Posterior cingulate gyrus (tissue), 11 donors: ENCODE measurements at regions not wholly inside any gene's neighbourhood (a gene's known extent, or its start where the extent isn't known, plus 50 kb on each side); places are given as distances from the start of the nearest gene placed in this dataset.

Experiments used
- DNase-seq, 10 donors: peaks; one replicate each; pipeline versions ENCODE4 v3.0.0 to v3.0.0-alpha.2; 2020 to 2021; ENCODE audit warnings: mixed read lengths in 3 of 10
- intact Hi-C: fragments of 100-400 bp; cut with DNase I; formaldehyde crosslinking; loops from one replicate; pipeline ENCODE4 v1.15.1; 2023

DNA sequence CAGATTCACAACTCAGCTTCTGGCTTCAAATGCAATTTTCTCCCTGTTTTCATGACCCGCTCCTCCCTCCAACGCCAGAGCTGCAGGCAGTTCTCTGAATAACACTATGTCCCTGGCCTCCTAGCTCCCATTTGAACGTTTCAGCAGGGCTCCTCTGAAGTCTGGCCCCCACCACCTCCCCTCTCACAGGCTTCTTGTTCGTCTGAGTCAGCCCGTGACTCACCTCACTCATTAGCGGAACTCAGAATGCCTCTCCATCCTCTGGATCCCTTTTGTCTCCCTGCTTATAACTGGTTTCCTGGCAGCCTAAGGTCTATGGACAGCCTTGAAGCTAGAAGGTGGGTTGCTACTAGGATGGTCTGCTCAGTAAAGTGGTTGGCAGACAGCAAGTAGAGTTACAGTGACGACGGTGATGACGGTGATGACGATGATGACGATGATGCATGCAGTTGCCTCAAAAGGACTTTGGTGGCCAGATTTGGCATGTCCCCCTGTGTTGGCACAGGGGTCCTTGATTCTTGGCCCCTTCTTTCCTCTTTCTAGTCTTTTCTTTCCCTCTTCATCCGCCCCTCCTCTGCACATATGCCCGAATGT lies 83.3 kb upstream of the MKLN1 start:
- DNase-seq, result peak in 5 of 10 donors; percentile 25 to 88 (median 75)
- intact Hi-C loops, result no loop called here

DNA sequence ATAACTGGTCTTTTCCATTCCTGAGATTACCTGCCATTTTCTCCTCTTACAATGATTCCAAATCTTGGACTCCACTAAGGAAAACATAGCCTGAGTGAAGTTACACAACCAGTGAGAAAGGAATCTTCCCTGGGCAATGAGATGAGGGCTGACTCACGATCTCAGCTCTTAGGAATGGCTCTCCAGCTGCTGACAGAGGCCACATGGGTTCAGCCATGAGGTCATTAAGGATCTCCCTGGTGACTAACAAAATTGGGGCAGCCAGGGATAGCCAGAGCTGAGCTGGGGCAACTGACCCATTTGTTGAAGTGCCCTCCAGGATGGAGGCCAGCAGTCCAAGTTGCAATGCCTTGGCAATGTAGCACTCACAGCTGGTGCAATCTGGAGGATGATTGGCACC lies 78.7 kb upstream of the MKLN1 start:
- intact Hi-C loops, result no loop called here
- peak in 1 of 10 donors; percentile 18 for DNase-seq

DNA sequence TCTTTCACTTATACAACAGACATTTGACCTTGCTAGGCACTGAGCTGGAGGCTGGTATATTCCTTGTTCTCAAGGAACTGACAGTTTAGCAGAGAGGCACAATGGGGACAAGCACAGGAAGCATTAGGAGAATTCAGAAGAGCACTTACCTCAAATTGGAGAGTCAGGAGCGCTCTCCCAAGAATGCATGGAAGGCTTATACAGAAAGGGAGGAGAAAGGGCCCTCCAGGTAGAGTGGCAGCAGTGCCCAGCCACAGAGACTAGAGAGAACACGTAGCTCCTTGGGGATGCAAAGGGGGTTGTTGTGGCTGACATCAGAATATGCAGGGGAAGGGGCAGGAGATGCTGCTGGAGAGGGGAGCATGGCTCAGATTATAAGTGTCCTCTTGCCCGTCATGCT lies 78.2 kb upstream of the MKLN1 start:
- intact Hi-C loops, result no loop called here
- DNase-seq, result no peak

DNA sequence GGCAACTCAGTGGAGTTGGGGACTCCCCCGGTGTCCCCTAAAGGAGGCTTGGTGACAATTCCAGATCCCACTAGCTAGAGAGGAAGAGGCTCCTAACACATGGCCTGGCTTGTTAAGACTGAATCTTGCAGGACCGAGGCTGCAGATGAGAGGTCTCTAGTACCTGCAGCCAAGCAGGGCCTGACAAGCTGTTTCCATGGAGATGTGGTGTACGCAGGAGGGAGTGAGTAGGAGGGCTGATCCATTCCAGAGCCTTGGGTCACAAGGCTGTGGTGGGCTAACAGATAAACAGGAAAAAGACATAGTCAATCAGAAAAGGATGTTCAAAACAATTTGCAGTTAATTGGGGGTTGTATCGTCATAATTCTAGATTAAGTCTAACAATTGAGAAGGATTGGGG lies 77.3 kb upstream of the MKLN1 start:
- DNase-seq, result no peak
- intact Hi-C loops, result no loop called here

DNA sequence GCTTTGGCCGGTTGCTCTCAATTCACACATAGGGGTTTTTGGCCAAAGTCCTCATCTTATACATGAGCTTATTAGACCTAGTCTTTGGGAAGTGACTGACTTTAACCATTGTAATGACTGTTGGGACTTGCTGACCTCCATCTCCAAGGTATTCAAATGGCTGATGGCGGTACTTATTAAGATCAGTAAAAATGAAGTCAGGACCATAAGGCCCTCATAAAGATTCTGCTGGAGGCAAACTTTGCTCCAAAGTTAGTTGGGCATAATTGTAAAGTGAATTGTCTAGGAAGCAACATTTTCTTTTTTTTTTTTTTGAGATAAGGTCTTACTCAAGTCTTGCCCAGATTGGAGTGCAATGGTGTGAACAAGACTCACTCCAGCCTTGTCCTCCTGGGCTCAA lies 76.3 kb upstream of the MKLN1 start:
- intact Hi-C loops, result no loop called here
- DNase-seq, result no peak

DNA sequence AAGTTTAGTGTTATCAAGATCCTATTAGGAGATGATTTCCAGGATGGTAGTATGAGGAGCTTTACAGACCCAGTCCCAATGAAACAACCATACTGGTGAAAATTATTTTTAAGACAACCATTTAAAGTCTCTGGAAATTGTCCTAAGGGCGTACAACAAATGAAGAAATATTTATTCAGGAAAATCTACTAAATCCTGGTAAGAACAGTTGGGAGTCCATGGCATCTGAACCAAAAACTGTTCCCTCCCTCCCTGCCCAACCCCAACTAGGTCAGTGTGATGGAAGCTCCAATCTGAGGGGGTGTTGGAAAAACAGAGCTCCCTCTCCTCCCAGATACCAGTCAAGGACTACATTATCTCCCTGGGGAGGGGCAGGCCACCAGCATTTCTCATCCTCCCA lies 74.7 kb upstream of the MKLN1 start:
- intact Hi-C loops, result no loop called here
- no peak for DNase-seq

DNA sequence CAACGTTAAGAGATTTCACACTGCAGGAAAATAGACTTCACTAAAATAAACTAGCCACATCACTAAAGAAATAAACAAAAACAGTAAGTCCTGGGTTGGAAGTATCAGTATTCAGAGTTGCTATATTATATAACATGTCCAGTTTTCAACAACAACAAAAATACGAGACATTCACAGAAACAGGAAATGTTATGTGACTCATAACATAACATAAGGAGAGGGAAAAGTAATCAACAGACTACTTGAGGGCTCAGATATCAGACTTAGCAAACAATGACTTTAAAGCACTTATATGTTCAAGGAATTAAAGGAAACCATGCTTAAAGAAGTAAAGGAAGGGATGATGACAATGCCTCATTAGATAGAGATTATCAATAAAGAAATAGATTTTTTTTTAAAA lies 73.5 kb upstream of the MKLN1 start:
- no peak for DNase-seq
- intact Hi-C loops, result no loop called here

DNA sequence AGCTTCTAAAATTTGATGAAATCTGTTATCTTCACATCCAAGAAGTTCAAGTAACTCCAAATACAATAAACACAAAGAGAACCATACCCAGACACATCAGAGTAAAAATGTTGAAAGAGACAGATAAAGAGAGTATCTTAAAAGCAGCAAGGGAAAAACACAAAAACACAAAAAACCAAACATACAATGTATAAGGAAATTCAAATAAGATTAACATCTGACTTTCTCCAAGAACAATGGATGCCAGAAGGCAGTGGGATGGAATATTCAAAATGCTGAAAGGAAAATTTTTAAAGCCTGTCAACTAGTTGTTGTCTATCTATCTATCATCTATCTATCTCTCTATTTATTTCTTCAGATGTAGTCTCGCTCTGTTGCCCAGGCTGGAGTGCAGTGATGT lies 72.4 kb upstream of the MKLN1 start:
- intact Hi-C loops, result no loop called here
- DNase-seq, result no peak

DNA sequence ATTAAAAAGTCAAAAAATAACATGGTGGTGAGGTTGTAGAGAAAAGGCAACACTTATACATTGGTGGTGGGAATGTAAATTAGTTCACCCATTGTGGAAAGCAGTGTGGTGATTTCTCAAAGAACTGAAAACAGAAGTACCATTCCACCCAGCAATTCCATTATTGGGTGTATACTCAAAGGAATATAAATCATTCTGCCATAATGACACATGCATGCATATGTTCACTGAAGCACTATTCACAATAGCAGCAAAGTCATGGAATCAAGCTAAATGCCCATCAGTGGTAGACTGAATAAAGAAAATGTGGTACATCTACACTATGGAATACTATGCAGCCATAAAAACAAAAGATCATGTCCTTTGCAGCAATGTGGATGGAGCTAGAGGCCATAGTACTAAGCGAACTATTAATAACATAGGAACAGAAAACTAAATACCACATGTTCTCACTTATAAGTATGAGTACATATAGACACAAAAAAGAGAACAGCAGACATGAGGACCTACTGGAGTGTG lies 66.1 kb upstream of the MKLN1 start:
- intact Hi-C loops, result no loop called here
- DNase-seq, result no peak

DNA sequence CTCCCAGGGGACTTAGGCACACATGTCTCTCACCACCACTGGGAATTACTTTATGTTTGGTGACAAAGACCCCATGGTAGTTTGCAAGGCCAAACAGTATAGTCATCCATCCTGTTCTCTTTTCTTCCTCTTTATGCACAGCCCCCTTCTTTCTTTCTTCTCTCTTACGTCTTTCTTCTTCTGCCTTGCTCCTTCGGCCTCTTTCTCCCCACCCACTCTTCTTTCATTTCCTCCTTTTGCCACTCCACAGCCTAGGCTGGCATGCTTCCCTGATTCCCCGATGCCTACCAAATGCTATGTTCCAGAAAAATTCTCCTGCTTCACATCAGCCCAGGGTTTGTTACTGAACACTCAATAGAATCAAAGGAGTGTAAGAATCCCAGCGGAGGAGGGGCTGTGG lies 62.4 kb upstream of the MKLN1 start:
- intact Hi-C loops, result no loop called here
- peak in 6 of 10 donors; percentile 17 to 87 (median 40) for DNase-seq

DNA sequence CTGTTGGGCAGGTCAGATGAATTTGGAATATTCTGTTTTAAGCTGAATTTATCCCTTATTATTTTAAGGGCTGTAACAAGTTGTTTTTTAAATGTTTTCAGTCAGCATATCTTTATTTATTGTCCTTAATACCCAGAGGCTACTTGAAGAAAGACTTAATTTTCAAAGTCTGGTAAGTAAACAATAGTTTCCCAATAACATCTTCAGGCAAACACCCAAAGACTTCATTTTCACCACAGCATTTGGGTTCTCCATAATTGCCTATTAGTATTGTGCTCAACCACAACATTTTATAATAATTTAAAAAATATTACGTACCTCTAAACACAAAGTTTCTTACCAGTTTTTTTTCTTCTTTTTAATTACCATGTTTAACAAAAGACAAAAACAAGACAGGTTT lies 60.0 kb upstream of the MKLN1 start:
- intact Hi-C loops, result no loop called here
- DNase-seq, result no peak

DNA sequence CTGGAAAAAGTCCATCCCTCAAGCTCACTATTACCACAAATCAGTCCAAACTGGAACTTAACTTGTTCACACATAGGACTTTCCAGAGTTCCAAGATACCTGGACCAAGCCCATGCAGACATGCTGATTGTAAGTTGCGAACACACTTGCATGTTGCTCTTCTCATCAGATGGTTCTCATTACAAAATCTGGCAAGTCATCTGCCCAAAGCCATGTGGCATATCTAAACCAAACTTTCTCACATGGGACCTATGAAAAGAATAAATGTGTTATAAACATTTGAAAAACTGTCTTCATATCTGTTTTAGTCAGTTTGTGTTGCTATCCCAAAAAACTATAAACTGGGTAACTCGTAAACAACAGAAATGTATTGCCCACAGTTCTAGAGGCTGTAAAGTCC lies 58.8 kb upstream of the MKLN1 start:
- no peak for DNase-seq
- intact Hi-C loops, result no loop called here

DNA sequence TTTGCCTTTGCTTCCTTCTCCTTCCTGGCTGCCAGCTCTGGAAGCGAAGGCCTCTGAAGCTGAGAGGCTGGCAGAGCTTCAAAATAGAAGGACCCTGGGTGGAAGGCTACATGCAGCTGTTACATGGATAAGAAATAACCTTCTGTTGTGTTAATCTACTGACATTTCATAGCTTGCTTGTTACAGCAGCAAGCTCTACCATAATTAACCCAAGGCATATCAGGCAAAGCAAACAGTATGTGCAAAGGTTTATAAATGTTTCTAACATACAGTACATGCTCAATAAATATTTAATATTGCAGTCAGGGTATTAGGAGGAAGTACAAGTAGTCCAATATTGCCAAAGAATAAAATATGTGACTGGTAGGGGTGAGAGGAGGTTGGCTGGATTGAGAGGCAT lies 55.6 kb upstream of the MKLN1 start:
- intact Hi-C loops, result no loop called here

DNA sequence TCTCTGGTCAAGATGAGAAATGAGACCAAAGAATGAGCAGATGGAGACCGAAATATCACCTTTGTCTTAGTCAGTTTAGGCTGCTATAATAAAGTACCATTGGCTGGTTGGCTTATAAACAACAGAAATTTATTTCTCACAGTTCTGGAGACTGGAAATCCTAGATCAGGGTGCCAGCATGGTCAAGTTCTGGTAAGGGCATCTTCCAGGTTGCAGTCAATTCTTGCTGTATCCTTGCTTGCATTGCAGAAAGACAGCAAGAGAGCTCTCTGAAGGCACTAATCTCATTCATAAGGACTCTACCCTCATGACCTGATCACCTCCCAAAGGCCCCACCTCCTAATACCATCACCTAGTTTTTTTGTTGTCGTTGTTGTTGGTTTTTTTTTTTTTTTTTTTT lies 52.7 kb upstream of the MKLN1 start:
- intact Hi-C loops, result no loop called here

More for the DNA sequence above, 55.6 kb upstream of the MKLN1 start:
- no peak for DNase-seq

DNA sequence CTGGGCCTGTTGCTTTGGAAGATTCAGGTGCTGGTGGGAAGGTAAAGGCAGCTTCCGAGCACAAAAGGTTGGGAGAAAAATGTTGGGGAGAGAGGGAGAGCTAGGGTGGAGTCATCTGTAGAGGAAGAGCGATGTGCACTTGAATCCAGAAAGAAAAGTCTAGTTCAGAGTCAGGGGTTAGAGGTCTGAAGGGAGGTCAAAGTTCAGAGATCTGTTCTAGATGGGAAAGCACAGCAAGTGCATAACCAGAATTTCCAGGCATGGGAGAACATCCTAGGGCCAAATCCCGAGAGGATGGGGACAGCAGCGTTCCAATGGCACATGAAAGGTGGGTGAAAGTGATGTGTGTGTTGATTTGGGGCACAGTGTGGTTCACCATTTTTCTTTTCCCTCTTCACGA lies 51.5 kb upstream of the MKLN1 start:
- DNase-seq, result no peak
- intact Hi-C loops, result no loop called here

More for the DNA sequence above, 52.7 kb upstream of the MKLN1 start:
- no peak for DNase-seq

DNA sequence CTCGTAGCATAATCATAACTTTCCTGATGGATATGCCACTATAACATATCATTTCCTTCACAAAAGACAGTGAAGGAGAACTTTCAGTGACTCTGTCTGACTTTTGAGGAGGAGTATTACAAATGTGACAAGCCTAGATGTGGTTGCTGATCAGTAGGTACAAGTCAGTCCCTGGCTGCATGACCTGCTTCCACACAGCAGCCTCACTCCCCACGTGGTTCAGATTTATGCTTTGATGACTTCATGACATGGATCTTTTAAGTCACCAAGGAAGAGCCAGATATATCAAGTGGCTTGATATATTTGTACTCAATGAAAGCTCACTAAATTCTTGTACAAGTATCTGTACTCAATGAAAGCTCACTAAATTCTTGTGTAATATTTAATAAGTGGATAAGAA lies 50.9 kb upstream of the MKLN1 start:
- DNase-seq, result no peak
- intact Hi-C loops, result no loop called here
